PFSK-1 (cell line): ENCODE measurements at regions not wholly inside any gene's neighbourhood (a gene's known extent, or its start where the extent isn't known, plus 50 kb on each side); places are given as distances from the start of the nearest gene placed in this dataset.

Experiments used
- POLR2AphosphoS5 ChIP-seq: IDR thresholded peaks from 2 replicates; pipeline ENCODE4 v1.6.1; 2012; ENCODE audit warnings: low read depth, mild to moderate bottlenecking, control low read depth, low read length, moderate library complexity
- SIN3A ChIP-seq: IDR thresholded peaks from 2 replicates; pipeline ENCODE4 v1.6.1; 2012; ENCODE audit warnings: mild to moderate bottlenecking, low read length, moderate library complexity, borderline replicate concordance; ENCODE audit not compliant: insufficient read depth
- TAF1 ChIP-seq: IDR thresholded peaks from 2 replicates; pipeline ENCODE4 v1.6.1; 2012; ENCODE audit warnings: low read length, control low read depth, borderline replicate concordance; ENCODE audit not compliant: insufficient read depth
- TF ChIP-seq, protein P1 (sequence below), 2 experiments: IDR thresholded peaks; 2 replicates each; pipeline versions ENCODE4 v1.6.1 to v1.8.0; 2011 to 2012; ENCODE audit warnings: low read depth in 2 of 2, low read length in 2 of 2, control low read depth in 1 of 2, inconsistent platforms in 1 of 2, mild to moderate bottlenecking in 1 of 2, moderate library complexity in 1 of 2; ENCODE audit not compliant: insufficient read depth in 1 of 2

DNA sequence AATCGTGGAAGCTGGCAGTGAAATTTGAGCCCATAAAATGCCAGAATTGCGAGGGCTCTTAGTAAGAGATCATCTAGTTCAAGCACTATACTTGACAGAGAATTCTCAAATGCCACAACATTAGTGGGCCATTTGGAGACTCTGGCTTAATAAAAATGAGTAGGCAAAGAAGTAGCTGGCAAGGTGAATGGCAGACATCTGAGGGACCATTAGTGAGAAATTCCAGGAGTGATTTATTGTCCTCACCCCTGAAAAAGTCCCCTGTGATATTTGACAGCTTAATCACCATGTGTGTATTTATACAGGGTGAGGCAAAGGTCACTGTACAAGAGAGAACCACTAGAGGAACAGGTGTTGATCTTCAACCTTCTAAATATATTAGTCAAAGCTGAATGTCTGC, 207.5 kb downstream of the CHRDL1 start:
- TF ChIP-seq POLR2AphosphoS5, result no peak
- no peak for TF ChIP-seq SIN3A
- TF ChIP-seq, protein P1, sequence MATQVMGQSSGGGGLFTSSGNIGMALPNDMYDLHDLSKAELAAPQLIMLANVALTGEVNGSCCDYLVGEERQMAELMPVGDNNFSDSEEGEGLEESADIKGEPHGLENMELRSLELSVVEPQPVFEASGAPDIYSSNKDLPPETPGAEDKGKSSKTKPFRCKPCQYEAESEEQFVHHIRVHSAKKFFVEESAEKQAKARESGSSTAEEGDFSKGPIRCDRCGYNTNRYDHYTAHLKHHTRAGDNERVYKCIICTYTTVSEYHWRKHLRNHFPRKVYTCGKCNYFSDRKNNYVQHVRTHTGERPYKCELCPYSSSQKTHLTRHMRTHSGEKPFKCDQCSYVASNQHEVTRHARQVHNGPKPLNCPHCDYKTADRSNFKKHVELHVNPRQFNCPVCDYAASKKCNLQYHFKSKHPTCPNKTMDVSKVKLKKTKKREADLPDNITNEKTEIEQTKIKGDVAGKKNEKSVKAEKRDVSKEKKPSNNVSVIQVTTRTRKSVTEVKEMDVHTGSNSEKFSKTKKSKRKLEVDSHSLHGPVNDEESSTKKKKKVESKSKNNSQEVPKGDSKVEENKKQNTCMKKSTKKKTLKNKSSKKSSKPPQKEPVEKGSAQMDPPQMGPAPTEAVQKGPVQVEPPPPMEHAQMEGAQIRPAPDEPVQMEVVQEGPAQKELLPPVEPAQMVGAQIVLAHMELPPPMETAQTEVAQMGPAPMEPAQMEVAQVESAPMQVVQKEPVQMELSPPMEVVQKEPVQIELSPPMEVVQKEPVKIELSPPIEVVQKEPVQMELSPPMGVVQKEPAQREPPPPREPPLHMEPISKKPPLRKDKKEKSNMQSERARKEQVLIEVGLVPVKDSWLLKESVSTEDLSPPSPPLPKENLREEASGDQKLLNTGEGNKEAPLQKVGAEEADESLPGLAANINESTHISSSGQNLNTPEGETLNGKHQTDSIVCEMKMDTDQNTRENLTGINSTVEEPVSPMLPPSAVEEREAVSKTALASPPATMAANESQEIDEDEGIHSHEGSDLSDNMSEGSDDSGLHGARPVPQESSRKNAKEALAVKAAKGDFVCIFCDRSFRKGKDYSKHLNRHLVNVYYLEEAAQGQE (IDR thresholded peaks at IDR 0.05; ENCODE audit: insufficient read depth in 1 of 2, low read depth in 2 of 2, low read length in 2 of 2), result no peak
- TF ChIP-seq TAF1, result no peak
